ENCODE measurements at regions not wholly inside any gene's neighbourhood (a gene's known extent, or its start where the extent isn't known, plus 50 kb on each side); places are given as distances from the start of the nearest gene placed in this dataset.

DNA sequence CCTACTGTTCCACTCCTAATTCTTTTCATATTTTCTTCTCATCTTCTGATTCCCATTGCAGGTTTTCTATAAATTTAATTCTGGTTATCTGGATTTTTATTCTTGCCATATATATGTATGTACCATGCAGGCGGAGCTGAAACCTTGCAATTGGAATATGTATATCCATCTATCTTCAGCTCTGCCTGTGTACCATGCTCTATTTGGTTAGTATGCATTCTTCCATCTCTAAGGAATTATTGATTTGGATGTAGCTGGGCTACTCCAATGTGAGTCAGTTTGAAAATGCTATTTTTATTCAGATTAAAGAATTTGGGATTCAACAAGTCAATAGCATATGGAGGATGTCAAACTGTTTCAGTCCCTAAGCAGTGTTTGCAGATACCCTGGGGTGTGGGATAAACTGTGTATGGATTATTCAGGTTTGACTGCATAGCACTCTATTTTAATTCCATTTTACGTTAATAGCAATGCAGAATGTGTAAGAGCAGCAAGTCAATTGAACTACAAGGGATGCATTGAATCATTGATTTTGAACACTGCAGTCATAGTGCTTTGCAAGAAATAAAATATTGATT lies 528.1 kb upstream of the FZD8 start:
- no peak for TF ChIP-seq CREB1 (IDR thresholded peaks at IDR 0.05; ENCODE audit: low read depth)
- no peak for TF ChIP-seq POLR2AphosphoS2 (IDR thresholded peaks at IDR 0.05; ENCODE audit: low read depth, low read length)
- no peak for TF ChIP-seq MEF2B (IDR thresholded peaks at IDR 0.05; ENCODE audit: partially characterized antibody, poor library complexity, severe bottlenecking)
- TF ChIP-seq ZSCAN29 (IDR thresholded peaks at IDR 0.05) = no peak
- TF ChIP-seq FOS (IDR thresholded peaks at IDR 0.05; ENCODE audit: borderline replicate concordance, extremely low read depth, insufficient read length) = no peak
- no peak for TF ChIP-seq BRCA1 (IDR thresholded peaks at IDR 0.05; ENCODE audit: low read depth, low read length)
- TF ChIP-seq, protein P1, sequence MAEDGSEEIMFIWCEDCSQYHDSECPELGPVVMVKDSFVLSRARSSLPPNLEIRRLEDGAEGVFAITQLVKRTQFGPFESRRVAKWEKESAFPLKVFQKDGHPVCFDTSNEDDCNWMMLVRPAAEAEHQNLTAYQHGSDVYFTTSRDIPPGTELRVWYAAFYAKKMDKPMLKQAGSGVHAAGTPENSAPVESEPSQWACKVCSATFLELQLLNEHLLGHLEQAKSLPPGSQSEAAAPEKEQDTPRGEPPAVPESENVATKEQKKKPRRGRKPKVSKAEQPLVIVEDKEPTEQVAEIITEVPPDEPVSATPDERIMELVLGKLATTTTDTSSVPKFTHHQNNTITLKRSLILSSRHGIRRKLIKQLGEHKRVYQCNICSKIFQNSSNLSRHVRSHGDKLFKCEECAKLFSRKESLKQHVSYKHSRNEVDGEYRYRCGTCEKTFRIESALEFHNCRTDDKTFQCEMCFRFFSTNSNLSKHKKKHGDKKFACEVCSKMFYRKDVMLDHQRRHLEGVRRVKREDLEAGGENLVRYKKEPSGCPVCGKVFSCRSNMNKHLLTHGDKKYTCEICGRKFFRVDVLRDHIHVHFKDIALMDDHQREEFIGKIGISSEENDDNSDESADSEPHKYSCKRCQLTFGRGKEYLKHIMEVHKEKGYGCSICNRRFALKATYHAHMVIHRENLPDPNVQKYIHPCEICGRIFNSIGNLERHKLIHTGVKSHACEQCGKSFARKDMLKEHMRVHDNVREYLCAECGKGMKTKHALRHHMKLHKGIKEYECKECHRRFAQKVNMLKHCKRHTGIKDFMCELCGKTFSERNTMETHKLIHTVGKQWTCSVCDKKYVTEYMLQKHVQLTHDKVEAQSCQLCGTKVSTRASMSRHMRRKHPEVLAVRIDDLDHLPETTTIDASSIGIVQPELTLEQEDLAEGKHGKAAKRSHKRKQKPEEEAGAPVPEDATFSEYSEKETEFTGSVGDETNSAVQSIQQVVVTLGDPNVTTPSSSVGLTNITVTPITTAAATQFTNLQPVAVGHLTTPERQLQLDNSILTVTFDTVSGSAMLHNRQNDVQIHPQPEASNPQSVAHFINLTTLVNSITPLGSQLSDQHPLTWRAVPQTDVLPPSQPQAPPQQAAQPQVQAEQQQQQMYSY (CRISPR knock-in tag; IDR thresholded peaks at IDR 0.05) = no peak
- TF ChIP-seq RBBP5 (conservative IDR thresholded peaks at IDR 0.05) = no peak
- TF ChIP-seq ZNF622 (IDR thresholded peaks at IDR 0.05) = no peak
- 4% methylated on average over 2 of the region's 2 CpGs for WGBS (ENCODE audit: insufficient coverage, insufficient replicate concordance, low lambda C conversion rate, missing lambda C conversion rate)
- DNase-seq (ENCODE audit: low read depth, low spot score) (no peak), ATAC-seq (no peak), FAIRE-seq (no peak)
- Histone ChIP-seq H3K4me1 (ENCODE audit: control insufficient read depth, insufficient read depth, low read length) (no peaks in the 10 kb centered on the region), H4K20me1 (ENCODE audit: control insufficient read depth, insufficient read depth) (no peaks in the 10 kb centered on the region), H3K4me2 (ENCODE audit: control insufficient read depth, insufficient read depth) (no peak overlapping the region), H3K79me2 (ENCODE audit: control insufficient read depth, insufficient read depth, low read length) (no peaks in the 10 kb centered on the region), H2AFZ (ENCODE audit: control insufficient read depth, low read depth, low read length) (no peak overlapping the region), H3K4me3 (no peak overlapping the region), H3K27me3 (replicated peaks in 1 of 2; ENCODE audit: control insufficient read depth in 2 of 2, insufficient read depth in 2 of 2, low read length in 1 of 2) (no peaks in the 10 kb centered on the region), H3K9ac (ENCODE audit: control insufficient read depth, insufficient read depth, low read length) (no peak overlapping the region), H3K27ac (ENCODE audit: control insufficient read depth, insufficient read depth) (no peak overlapping the region), H3K9me3 (replicated peaks; ENCODE audit: control insufficient read depth, insufficient read depth, low read length) (no peaks in the 10 kb centered on the region), H3K36me3 (ENCODE audit: control insufficient read depth in 2 of 2, insufficient read depth in 2 of 2, low read length in 1 of 2) (no peaks in the 10 kb centered on the region)
- POLR2A ChIA-PET = no interaction called here
- in situ Hi-C loops (cut with MboI) = no loop called here
- intact Hi-C loops (cut with micrococcal nuclease; ENCODE audit: unreplicated experiment) = no loop called here
- RAD21 ChIA-PET (ENCODE audit: unreplicated experiment) = no interaction called here
- CTCF ChIA-PET = no interaction called here
- no TSS peak for BruUV-seq (replicated peaks)
- SMC1A ChIA-PET (ENCODE audit: uncharacterized antibody, unreplicated experiment) = no interaction called here
